NCI-H1436 treated with DMSO at 0.1 percent for 48 hours (cell line): ENCODE measurements at regions not wholly inside any gene's neighbourhood (a gene's known extent, or its start where the extent isn't known, plus 50 kb on each side); places are given as distances from the start of the nearest gene placed in this dataset.

ENCODE experiments used
- DNase-seq: peaks from one replicate; lab custom pipeline; 2025; lab: John Stamatoyannopoulos, UW

DNA sequence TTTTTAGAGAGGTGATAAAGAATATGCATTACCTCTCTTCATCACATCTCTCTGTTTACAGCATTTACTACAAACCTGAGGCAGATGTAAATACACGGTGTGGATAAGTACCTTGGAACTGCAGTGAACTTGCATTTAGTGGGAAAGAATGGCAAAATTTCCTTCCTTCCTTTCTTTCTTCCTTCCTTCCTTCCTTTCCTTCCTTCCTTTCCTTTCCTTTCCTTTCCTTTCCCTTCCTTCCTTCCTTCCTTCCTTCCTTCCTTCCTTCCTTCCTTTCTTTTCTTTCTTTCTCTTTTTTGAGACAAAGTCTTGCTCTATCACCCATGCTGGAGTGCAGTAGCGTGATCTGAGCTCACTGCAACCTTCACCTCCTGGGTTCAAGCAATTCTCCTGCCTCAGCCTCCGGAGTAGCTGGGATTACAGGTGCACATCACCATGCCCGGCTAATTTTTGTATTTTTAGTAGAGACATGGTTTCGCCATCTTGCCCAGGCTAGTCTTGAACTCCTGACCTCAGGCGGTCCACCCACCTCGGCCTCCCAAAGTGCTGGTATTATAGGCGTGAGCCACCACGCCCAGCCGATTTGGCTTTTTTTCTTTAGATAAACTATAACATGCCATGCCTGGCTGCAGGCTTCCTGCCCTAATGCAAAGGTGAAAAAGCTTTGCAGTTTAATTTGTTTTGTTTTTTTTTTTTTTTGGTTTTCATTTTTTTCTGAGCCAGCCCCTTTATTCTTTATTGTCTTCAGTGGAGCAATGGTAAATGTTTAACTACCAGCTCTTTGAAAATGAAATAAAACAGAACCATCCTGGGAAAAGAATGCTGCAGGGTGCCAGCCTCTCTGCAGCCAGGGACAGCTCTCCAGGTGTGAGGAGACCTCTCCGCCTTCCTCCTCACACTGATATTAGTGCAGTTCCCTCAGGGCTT lies 64.2 kb upstream of the NEDD9 start:
- no peak for DNase-seq

GRCh38 chr6:11295969-11296368 lies 63.5 kb upstream of the NEDD9 start:
- DNase-seq, result no peak

DNA sequence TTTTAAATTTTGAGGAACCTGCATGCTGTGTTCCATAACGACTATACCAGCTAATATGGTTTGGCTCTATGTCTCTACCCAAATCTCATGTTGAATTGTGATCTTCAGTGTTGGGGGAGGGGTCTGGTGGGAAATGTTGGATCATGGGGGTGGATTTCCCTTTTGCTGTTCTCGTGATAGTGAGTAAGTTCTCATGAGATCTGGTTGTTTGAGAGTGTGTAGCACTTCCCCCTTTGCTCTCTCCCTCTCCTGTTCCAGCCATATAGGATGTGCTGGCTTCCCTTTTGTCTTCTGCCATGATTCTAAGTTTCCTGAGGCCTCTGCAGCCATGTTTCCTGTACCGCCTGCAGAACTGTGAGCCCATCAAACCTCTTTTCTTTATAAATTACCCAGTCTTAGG lies 61.8 kb upstream of the NEDD9 start:
- no peak for DNase-seq

DNA sequence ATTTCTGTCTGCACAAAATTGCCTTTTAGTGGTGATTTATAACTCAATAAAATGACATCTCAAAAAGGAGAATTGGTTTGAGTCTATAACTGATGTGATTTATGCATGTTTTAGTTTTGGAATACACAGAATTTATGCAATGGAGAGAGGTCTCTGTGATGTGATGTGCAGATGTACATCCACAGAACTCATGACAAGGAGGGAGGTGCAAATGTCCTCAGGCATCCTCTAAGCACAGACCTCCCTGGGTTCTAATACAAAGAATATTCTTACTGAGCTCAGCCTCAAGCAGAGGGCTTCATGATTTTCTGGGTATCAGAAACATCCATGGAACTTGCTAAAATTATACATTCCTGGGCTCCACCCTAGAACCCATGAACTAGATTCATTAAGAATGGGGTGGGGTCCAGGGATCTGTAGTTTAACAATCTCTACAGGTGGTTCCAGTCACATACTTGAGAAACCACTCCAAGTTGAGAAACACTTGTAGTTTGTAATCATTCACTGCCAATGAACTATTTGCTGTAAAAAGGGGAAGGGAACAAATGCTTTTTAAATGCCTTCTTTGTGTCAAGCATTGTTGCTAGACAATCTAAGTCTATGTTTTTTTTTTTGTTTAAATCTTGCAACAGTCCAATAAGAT lies 60.2 kb upstream of the NEDD9 start:
- DNase-seq, result no peak

GRCh38 chr6:11292091-11292490 lies 59.6 kb upstream of the NEDD9 start:
- DNase-seq, result no peak

DNA sequence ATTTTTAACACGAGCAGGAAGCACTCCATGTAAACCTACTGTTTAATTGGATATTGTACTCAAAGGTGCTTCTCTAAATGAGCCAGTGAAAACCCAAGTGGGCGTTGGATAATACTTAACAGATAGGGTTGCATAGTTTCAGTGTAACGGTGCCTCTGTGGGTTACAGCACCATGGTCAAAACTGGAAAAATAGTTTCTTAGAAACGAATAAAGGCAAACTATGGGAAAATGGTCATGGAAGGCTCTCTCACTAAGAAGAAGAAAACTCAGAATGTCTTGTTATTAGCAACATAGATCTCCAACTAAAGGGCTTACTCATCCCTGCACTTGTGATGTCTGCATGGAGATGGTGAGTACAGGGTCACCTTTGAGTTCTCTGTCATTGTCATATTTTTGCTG lies 59.1 kb upstream of the NEDD9 start:
- DNase-seq, result no peak

DNA sequence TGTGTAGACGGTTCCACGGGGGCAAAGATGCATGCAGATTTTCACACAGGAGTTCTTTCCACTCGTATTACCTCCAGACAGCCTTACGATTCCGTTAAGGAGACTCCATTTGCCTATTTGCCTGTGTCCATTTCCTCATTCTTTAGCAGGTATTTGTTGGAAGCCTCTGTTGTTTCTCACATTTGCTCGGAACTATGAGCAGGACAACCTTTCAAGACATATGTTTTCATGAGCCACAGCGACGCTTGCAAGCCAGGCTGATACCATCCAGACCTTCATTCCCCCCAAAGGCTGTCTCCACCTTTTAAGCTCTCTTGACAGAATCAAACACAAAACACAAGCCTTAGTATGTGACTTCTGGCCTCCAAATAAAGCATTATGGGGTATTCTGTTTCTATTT lies 57.6 kb upstream of the NEDD9 start:
- no peak for DNase-seq

GRCh38 chr6:11288065-11288464 lies 55.6 kb upstream of the NEDD9 start:
- DNase-seq, result no peak

DNA sequence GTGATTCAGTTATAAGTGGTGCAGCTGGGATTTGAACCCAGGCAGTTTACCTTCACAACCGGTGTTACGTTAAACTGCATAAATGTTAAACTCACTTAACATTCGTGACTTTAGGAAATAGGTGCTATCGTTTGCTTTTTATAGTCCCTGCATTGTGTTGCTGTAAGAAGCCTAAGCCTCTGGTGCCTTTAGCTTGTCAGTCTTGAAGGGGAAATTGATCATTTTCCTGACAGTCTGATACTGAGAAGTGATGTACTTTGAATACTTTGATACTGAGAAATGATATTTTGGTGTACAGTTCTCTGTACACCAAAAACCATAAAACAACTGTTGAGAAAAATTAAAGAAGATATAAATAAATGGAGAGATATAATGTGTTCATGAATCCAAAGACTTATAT lies 52.5 kb upstream of the NEDD9 start:
- DNase-seq, result no peak

DNA sequence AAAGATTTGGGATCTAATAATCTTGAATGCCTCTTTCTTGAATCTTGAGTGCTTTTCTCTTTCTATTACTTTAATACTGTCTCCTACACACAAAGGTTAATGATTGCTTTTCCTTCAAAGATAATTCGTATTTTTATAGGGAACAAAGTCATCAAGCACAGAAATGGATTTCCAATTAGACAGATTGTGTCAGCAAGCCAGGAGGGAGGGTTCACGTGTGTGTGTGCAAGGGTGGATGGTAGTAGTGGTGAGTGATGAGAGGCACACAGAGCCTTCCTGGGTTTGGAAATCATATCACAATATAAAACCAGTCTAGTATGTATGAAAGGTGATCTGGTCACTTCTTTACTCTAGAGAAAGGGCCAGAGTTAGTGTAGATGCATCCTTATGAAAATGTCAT lies 51.2 kb upstream of the NEDD9 start:
- DNase-seq, result no peak

- no peak for DNase-seq
Measured at GRCh38 chr6:11282875-11283274, 50.4 kb upstream of the NEDD9 start.
